Amniotic epithelial cell (primary cell): ENCODE measurements at regions not wholly inside any gene's neighbourhood (a gene's known extent, or its start where the extent isn't known, plus 50 kb on each side); places are given as distances from the start of the nearest gene placed in this dataset.
"Not testable (repeated sequence)": the region's sequence is repeated elsewhere in the genome, so short reads cannot be mapped to it uniquely, and the experiment has no call there.

Source experiments
- DNase-seq: peaks from one replicate; pipeline ENCODE4 v3.0.0-alpha.2; 2010; ENCODE audit warnings: low read depth

GRCh38 chr2:107466241-107466640, 360.5 kb upstream of the RGPD4 start:
- no peak for DNase-seq

GRCh38 chr2:107466984-107467773, 359.5 kb upstream of the RGPD4 start:
- no peak for DNase-seq

GRCh38 chr2:107469437-107469995, 357.2 kb upstream of the RGPD4 start:
- no peak for DNase-seq

GRCh38 chr2:107473150-107473549, 353.5 kb upstream of the RGPD4 start:
- DNase-seq: no peak

- DNase-seq: no peak
Measured at GRCh38 chr2:107475859-107476258, 350.8 kb upstream of the RGPD4 start.

GRCh38 chr2:107502539-107502938, 324.2 kb upstream of the RGPD4 start:
- no peak for DNase-seq

- no peak for DNase-seq
Measured at GRCh38 chr2:107511970-107512789, 314.5 kb upstream of the RGPD4 start.

GRCh38 chr2:107525406-107525805, 301.3 kb upstream of the RGPD4 start:
- DNase-seq: peak; percentile 75

GRCh38 chr2:107529146-107529545, 297.5 kb upstream of the RGPD4 start:
- DNase-seq: no peak

- no peak for DNase-seq
Measured at GRCh38 chr2:107530046-107530445, 296.6 kb upstream of the RGPD4 start.

GRCh38 chr2:107534926-107535325, 291.8 kb upstream of the RGPD4 start:
- DNase-seq: no peak

- DNase-seq: not testable (repeated sequence)
Measured at GRCh38 chr2:107535905-107536689, 290.6 kb upstream of the RGPD4 start.

- DNase-seq: peak; percentile 86
Measured at GRCh38 chr2:107542314-107542740, 284.4 kb upstream of the RGPD4 start.

- DNase-seq: no peak
Measured at GRCh38 chr2:107543793-107544192, 282.9 kb upstream of the RGPD4 start.

GRCh38 chr2:107545066-107545465, 281.6 kb upstream of the RGPD4 start:
- DNase-seq: no peak

- peak; percentile 17 for DNase-seq
Measured at GRCh38 chr2:107545851-107546250, 280.8 kb upstream of the RGPD4 start.

- DNase-seq: no peak
Measured at GRCh38 chr2:107548216-107548615, 278.5 kb upstream of the RGPD4 start.

- no peak for DNase-seq
Measured at GRCh38 chr2:107553046-107553445, 273.6 kb upstream of the RGPD4 start.

- peak; percentile 11 for DNase-seq
Measured at GRCh38 chr2:107553539-107553938, 273.2 kb upstream of the RGPD4 start.

- no peak for DNase-seq
Measured at GRCh38 chr2:107556038-107556627, 270.6 kb upstream of the RGPD4 start.

GRCh38 chr2:107558295-107558694, 268.4 kb upstream of the RGPD4 start:
- no peak for DNase-seq

GRCh38 chr2:107569496-107569895, 257.2 kb upstream of the RGPD4 start:
- DNase-seq: no peak
